ENCODE measurements at regions not wholly inside any gene's neighbourhood (a gene's known extent, or its start where the extent isn't known, plus 50 kb on each side); places are given as distances from the start of the nearest gene placed in this dataset.

DNA sequence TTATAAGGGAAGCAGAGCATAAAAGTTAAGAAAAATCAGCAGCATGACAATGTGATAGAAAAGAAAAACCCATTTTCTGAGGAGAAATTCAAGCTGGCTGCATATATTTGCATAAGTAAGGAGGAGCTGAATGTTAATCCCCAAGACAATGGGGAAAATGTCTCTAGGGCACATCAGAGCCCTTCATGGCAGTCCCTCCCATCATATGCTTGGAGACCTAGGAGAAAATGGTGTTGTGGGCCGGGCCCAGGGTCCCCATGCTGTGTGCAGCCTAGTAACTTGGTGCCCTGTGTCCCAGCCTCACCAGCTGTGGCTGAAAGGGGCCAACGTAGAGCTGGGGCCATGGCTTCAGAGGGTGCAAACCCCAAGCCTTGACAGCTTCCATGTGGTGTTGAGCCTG, 100.6 kb upstream of the PLPPR4 start:
- no peak for DNase-seq (ENCODE audit: low read depth)

DNA sequence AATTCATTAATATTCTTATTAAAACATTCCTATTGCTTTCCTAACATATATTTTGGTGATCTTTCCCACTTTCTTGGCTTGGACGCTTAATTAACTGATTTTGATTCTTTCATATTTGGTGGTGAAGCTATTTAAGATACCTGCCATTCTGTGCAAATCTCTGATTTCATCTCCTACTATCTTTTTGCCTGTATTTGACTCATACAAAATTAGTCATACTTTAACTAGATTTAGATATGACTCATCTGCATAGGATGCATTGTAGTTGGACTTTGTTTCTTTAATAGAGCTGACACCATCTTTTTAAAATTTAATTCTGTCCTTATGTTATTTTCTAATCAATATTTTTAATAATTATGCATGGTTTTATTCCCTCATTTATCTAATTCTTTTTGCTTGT, 93.8 kb upstream of the PLPPR4 start:
- DNase-seq (ENCODE audit: low read depth), result peak; percentile 14

DNA sequence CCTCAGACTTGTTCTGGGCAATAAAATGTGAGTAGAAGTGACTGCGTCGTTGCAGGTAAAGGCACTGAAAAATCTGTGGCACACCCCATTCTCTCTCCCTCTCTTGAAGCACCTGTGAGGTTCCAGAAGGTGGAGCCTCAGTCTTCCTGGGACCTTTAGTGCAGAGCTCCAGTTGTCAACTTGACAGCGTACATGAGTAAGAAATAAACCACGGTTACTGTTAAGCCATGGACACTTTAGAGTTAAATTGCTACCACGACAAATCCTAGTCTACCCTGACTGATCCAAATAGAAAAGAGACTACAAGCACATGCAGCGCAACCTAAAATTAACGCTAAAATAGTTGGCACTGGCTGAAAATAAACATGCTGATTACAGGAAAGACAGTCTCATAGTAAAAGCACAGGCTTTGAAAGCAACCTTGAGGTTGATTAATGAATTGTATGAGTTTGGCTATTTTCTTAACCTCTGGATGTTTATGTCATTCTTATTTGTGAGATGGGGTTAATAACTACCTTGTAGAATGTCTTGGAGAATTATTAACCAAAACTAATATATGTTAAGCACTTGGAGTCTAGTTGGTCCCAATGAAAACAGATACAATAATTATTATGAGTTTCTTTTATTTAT, 93.0 kb upstream of the PLPPR4 start:
- DNase-seq (ENCODE audit: low read depth), result no peak

DNA sequence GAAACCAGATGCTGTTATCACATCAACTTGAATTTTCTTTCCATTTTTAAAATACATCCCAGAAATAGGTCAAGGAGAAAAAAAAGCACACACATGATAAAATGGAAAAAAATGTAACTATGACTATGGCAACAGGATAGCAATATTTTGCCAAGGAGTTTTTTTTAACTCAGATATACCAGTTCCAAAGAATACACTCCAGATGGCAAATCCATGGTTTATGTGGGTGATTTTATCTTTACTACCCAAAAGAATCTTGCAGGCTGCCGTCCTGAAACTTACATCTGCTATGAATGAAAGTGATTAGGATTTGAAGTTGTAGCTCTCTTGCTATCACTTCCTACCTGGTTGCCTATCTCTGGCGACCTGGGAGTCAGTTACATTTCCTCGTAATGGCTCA, 91.0 kb upstream of the PLPPR4 start:
- DNase-seq (ENCODE audit: low read depth), result no peak

DNA sequence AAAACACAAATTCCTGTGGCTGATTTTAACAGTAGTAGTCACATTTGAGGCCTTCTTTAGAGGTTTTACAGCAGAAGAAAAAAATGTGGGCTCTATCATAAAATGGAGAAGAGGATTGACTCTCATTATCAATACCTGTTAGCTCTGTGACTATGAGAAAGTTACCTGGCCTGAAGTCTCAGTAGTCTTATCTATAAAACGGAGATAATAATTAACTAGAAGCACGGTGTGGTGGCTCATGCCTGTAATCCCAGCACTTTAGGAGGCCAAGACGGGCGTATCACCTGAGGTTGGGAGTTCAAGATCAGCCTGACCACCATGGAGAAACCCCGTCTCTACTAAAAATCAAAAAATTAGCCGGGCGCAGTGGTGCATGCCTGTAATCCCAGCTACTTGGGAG, 90.4 kb upstream of the PLPPR4 start:
- DNase-seq (ENCODE audit: low read depth), result no peak

DNA sequence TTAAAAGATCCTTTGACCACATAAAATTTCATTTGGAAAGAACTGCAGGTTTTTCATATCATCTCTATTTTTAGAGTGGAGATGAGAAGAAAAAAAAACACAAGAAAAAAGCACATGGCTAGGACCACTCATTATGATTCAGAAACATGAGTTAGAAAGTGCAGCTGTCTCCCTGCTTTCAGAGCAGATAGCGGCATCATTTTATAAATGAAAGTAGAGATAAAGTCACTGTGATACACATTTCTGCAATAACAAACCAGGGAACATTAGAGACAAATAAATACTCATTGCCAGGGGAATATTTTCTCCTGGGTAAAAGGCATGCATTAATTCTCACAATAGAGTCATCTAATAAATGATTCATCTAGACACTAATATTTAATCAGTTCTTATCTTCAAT, 87.5 kb upstream of the PLPPR4 start:
- DNase-seq (ENCODE audit: low read depth), result no peak

DNA sequence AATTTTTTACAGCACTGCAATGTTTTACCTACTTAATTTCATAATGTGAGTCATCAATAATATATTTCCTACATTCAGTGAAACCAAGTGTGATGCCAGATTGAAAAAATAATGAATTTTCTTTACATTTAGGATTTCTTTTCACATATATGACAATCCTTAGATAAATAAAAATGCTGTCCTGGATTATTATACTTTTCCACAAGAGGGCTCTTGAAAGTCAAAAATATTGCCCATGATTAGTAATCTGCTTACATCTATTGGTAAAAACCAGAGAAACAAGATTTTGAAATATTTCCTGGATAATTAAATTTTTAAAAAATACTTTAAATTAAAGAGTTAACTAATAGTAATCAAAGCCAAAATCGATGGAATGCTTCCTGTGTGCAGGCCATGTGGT, 86.8 kb upstream of the PLPPR4 start:
- no peak for DNase-seq (ENCODE audit: low read depth)

DNA sequence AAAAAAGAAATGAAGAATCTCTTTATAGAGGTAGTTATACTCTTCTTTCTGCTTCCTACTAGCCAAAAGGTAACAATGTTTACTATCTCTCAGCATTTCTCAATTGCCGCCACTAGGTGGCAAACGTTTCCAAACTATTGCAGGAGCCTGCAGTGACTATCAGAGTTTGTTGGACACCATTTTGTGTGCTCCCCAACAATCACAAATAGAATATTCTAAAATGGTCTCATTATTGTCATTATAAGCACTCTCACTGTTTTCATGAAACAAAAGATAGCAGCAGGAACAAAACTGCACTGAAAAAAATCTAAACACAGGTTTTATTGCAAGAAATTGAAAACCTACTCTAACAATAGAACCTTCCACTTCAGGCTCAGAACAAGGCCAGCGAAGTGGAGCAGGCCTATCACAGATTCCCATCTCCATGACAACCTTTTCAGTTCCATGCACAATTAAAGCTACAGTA, 83.9 kb upstream of the PLPPR4 start:
- DNase-seq (ENCODE audit: low read depth), result peak; percentile 68

DNA sequence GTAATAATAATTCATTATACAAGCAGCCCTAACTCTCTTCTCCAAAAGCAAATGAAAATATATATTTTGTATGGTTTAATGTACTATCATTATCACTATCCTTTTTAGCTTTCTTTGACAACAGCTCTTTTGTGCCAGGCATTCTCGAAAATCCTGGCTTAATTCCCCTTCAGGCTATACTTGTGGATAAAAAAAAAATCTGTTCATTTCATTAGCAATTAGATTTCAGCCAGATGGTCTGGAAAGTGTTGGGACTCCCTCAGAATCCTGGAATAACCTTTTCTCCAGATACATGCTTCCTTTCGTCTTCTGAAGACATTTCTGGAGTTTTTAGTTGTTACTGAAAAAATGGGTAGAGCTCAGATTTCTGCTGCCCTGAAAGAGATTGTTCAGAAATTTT, 83.4 kb upstream of the PLPPR4 start:
- no peak for DNase-seq (ENCODE audit: low read depth)

DNA sequence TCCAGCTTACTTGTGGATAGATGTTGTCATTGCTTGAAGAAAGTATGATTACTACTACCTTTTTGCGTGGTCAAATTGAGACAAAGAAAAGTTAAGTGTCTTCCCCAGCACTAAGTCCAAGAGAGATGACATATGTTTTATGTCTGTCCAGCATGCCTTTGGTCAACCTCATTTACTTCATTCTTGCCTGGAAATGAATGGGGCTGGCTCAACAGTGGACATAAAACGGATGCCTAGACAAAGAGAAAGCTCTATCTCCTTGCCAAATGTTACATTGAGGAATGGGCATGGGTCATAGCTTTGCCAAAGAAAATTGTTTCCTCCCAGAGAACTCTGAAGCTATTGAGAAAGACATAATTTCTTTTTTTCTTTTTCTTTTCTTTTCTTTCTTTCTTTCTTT, 82.4 kb upstream of the PLPPR4 start:
- no peak for DNase-seq (ENCODE audit: low read depth)

DNA sequence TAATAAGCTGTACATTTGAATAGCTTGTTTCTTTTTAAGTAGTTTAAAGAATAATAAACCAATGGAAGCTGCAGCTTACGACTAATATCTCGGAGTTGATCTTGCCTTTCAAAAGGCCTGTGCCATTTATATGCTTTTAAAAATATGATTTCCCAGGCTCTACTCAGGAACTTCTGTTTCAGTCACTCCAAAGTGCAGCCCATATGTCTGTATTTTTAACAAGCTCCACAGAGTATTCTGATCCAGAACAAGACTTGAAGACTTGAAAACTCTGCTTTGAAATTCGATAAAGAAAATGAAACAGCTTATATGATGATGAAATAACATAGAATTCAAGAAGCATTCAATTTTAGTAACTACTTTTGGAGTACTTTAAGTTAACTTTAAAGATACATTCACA, 79.1 kb upstream of the PLPPR4 start:
- no peak for DNase-seq (ENCODE audit: low read depth)

DNA sequence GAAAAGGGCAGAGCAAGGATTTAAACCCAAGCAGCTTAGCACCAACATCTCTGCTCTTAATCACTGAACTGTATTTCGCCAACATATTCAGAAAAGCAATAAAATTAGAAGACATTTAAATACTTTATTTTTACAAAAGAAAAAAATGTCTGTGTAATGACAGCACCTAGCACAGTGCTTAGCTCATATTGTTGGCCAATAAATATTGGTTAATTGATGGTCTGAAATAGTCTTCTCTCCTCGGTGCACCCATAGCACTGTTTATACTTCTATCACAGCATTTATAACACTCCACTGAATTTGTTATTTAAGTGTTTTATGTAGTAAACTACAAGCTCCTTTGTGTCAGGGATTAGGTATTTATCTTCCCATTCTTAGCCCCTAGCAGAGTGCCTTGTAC, 70.9 kb upstream of the PLPPR4 start:
- DNase-seq (ENCODE audit: low read depth), result no peak

DNA sequence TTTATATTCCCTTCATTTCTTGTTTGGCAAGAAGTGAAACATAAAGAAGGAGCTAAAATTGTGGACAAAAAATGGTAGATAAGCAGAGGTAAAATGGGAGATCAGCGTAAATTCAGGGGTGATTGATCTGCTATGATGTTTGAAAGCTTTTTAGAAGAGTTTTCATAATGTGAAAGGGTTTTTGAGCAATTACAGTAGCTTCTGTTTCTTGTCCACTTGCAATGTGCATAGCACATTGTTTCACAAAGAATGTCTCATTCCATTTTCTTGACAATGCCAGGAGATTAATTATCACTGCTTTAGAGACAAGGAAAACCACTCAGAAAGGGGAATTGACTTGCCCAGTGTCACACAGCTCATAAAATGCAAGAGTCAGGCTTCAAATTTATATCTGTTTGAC, 65.9 kb upstream of the PLPPR4 start:
- DNase-seq (ENCODE audit: low read depth), result no peak

DNA sequence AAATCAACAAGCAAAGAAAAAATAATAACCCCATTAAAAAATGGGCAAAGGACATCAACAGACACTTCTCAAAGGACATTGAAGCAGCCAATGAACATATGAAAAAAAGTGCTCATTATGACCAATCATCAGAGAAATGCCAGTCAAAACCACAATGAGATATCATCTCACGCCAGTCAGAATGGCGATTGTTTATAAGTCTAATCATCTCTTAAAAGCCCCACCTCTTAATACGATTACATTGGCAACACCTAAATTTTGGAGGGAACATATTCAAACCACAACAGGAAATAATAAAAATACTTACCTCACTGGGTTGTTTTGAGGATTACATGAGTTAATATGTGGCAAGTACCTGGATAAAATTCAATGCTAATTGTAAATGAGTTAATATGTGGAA, 57.1 kb upstream of the PLPPR4 start:
- no peak for DNase-seq (ENCODE audit: low read depth)
